ENCODE measurements at regions not wholly inside any gene's neighbourhood (a gene's known extent, or its start where the extent isn't known, plus 50 kb on each side); places are given as distances from the start of the nearest gene placed in this dataset.

GRCh38 chr3:20564966-20565365 lies 379.0 kb upstream of the SGO1 start:
- H3K4me1 ChIP-seq (ENCODE audit: insufficient read depth, low read length): no peaks in the 10 kb centered on the region
- no peak overlapping the region for H2BK5ac ChIP-seq (ENCODE audit: insufficient read length, low read length)
- H2AFZ ChIP-seq (ENCODE audit: low read length): no peak overlapping the region
- H3K56ac ChIP-seq (ENCODE audit: insufficient read length, low read depth, low read length): no peak overlapping the region
- no peaks in the 10 kb centered on the region for H3K27me3 ChIP-seq (ENCODE audit: insufficient read depth, low read length)
- no peak overlapping the region for H4K5ac ChIP-seq (ENCODE audit: insufficient read length, low read depth, low read length)
- H3K4ac ChIP-seq (ENCODE audit: low read depth, low read length): no peak overlapping the region
- no peak overlapping the region for H2BK12ac ChIP-seq (ENCODE audit: insufficient read length, low read depth, low read length)
- H3K4me2 ChIP-seq (ENCODE audit: insufficient read depth, insufficient read length, low read length): no peak overlapping the region
- no peak overlapping the region for H3K9ac ChIP-seq (ENCODE audit: extremely low read depth, insufficient read length, low read length)
- no peak overlapping the region for H2BK120ac ChIP-seq (ENCODE audit: low read depth, low read length, poor library complexity, severe bottlenecking)
- no peak overlapping the region for H4K91ac ChIP-seq (ENCODE audit: insufficient read length, low read depth, low read length)
- H4K20me1 ChIP-seq (ENCODE audit: control insufficient read depth, insufficient read depth, insufficient read length): no peaks in the 10 kb centered on the region
- no peak overlapping the region for H4K8ac ChIP-seq (replicated peaks; ENCODE audit: insufficient read length, low read depth, low read length)
- H3T11ph ChIP-seq (ENCODE audit: low read length): no peak overlapping the region
- H3K9me3 Mint-ChIP-seq: no peaks in the 10 kb centered on the region
- H3K14ac ChIP-seq (ENCODE audit: insufficient read depth, low read length): no peak overlapping the region
- H2BK15ac ChIP-seq (ENCODE audit: low read depth, low read length): no peak overlapping the region
- H3K36me3 Mint-ChIP-seq (ENCODE audit: insufficient read depth in 1 of 3, low read depth in 3 of 3): no peaks in the 10 kb centered on the region; a peak in 1 of 7 replicates
- H3K23ac ChIP-seq (ENCODE audit: insufficient read length, low read depth, low read length): no peak overlapping the region
- H3K27me3 Mint-ChIP-seq (ENCODE audit: low read depth): no peaks in the 10 kb centered on the region
- H3K4me1 Mint-ChIP-seq: no peaks in the 10 kb centered on the region
- no peak overlapping the region for H2BK20ac ChIP-seq (ENCODE audit: low read depth, low read length, poor library complexity, severe bottlenecking)
- H3K9me3 ChIP-seq (ENCODE audit: control insufficient read depth, low read depth, low read length): no peaks in the 10 kb centered on the region
- no peak overlapping the region for H3K18ac ChIP-seq (ENCODE audit: insufficient read length, low read depth, low read length)
- H2AK5ac ChIP-seq (ENCODE audit: insufficient read length, low read length): no peak overlapping the region
- TF ChIP-seq CTCF (conservative IDR thresholded peaks at IDR 0.05): no peak
- no peaks in the 10 kb centered on the region for H3K23me2 ChIP-seq (ENCODE audit: insufficient read length, low read depth, low read length, poor library complexity, severe bottlenecking)
- no peaks in the 10 kb centered on the region for H3K79me1 ChIP-seq (ENCODE audit: insufficient read depth, low read depth, low read length, poor library complexity, severe bottlenecking)
- no CpG with 5 or more reads among the region's 3 CpGs for WGBS (ENCODE audit: extremely low coverage, insufficient read length, low lambda C conversion rate)
- no peak overlapping the region for H3K27ac ChIP-seq (ENCODE audit: insufficient read length, low read depth, low read length)
- H3K27ac Mint-ChIP-seq: no peak overlapping the region
- H3K79me2 ChIP-seq (ENCODE audit: insufficient read depth, low read length): no peaks in the 10 kb centered on the region
- H3K4me3 Mint-ChIP-seq: no peak overlapping the region
- DNase-seq: no peak

Measured in H9 (cell line).